GM12878 (cell line): ENCODE measurements at regions not wholly inside any gene's neighbourhood (a gene's known extent, or its start where the extent isn't known, plus 50 kb on each side); places are given as distances from the start of the nearest gene placed in this dataset.

Source experiments
- ATF7 ChIP-seq: fragments of 450-650 bp; IDR thresholded peaks from 2 replicates; pipeline ENCODE4 v1.6.1; 2016; ENCODE audit warnings: low read depth, mild to moderate bottlenecking
- CBX5 ChIP-seq: sonication (generic); IDR thresholded peaks from 2 replicates; pipeline ENCODE4 v1.6.1; 2016; ENCODE audit warnings: low read depth, moderate library complexity, mild to moderate bottlenecking, inconsistent platforms
- CEBPZ ChIP-seq: fragments of 150-350 bp; IDR thresholded peaks from 2 replicates; pipeline ENCODE4 v1.6.1; 2016; ENCODE audit warnings: low read depth, low read length
- CUX1 ChIP-seq: IDR thresholded peaks from 2 replicates; pipeline ENCODE4 v1.6.1; 2012; ENCODE audit warnings: improper control_type of control experiment, low read depth, low read length; ENCODE audit not compliant: insufficient replicate concordance
- GATAD2B ChIP-seq: fragments of 450-650 bp; conservative IDR thresholded peaks from 2 replicates; pipeline ENCODE4 v1.6.1; 2017; ENCODE audit warnings: low read depth, mild to moderate bottlenecking, moderate library complexity
- KDM1A ChIP-seq: fragments of 200-600 bp; sonication (generic); IDR thresholded peaks from 2 replicates; pipeline ENCODE4 v1.6.1; 2016; ENCODE audit warnings: borderline replicate concordance
- NFIC ChIP-seq: IDR thresholded peaks from 2 replicates; pipeline ENCODE4 v1.6.1; 2012; ENCODE audit warnings: low read depth, mild to moderate bottlenecking, inconsistent platforms, low read length, moderate library complexity
- NR2C1 ChIP-seq: fragments of 450-650 bp; IDR thresholded peaks from 2 replicates; pipeline ENCODE4 v1.6.1; 2017; ENCODE audit warnings: antibody characterized with exemption, mild to moderate bottlenecking, moderate library complexity
- RUNX3 ChIP-seq: IDR thresholded peaks from 2 replicates; pipeline ENCODE4 v1.6.1; 2012; ENCODE audit warnings: low read length, inconsistent platforms
- SPI1 ChIP-seq: IDR thresholded peaks from 2 replicates; pipeline ENCODE4 v1.6.1; 2011; ENCODE audit warnings: low read depth, mild to moderate bottlenecking, low read length, moderate library complexity, borderline replicate concordance; ENCODE audit not compliant: insufficient read depth
- STAT1 ChIP-seq: fragments of 450-650 bp; conservative IDR thresholded peaks from 2 replicates; pipeline ENCODE4 v1.6.1; 2014; ENCODE audit warnings: antibody characterized with exemption, mild to moderate bottlenecking
- YBX1 ChIP-seq: fragments of 450-650 bp; IDR thresholded peaks from 2 replicates; pipeline ENCODE4 v1.6.1; 2016; ENCODE audit warnings: antibody characterized with exemption
- TF ChIP-seq, protein P1 (sequence below): fragments of 450-650 bp; IDR thresholded peaks from 2 replicates; pipeline ENCODE4 v1.6.1; 2016; ENCODE audit warnings: mild to moderate bottlenecking
- TF ChIP-seq, protein P2 (sequence below): fragments of 150-350 bp; IDR thresholded peaks from 2 replicates; pipeline ENCODE4 v1.6.1; 2014; ENCODE audit warnings: mild to moderate bottlenecking, low read depth, low read length

- no peak for TF ChIP-seq CEBPZ
- TF ChIP-seq RUNX3 = no peak
- TF ChIP-seq SPI1 = no peak
- TF ChIP-seq GATAD2B = no peak
- TF ChIP-seq, protein P1, sequence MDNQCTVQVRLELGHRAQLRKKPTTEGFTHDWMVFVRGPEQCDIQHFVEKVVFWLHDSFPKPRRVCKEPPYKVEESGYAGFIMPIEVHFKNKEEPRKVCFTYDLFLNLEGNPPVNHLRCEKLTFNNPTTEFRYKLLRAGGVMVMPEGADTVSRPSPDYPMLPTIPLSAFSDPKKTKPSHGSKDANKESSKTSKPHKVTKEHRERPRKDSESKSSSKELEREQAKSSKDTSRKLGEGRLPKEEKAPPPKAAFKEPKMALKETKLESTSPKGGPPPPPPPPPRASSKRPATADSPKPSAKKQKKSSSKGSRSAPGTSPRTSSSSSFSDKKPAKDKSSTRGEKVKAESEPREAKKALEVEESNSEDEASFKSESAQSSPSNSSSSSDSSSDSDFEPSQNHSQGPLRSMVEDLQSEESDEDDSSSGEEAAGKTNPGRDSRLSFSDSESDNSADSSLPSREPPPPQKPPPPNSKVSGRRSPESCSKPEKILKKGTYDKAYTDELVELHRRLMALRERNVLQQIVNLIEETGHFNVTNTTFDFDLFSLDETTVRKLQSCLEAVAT = no peak
- no peak for TF ChIP-seq CUX1
- no peak for TF ChIP-seq KDM1A
- TF ChIP-seq CBX5 = no peak
- no peak for TF ChIP-seq NFIC
- TF ChIP-seq NR2C1 = no peak
- TF ChIP-seq, protein P2, sequence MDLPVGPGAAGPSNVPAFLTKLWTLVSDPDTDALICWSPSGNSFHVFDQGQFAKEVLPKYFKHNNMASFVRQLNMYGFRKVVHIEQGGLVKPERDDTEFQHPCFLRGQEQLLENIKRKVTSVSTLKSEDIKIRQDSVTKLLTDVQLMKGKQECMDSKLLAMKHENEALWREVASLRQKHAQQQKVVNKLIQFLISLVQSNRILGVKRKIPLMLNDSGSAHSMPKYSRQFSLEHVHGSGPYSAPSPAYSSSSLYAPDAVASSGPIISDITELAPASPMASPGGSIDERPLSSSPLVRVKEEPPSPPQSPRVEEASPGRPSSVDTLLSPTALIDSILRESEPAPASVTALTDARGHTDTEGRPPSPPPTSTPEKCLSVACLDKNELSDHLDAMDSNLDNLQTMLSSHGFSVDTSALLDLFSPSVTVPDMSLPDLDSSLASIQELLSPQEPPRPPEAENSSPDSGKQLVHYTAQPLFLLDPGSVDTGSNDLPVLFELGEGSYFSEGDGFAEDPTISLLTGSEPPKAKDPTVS = no peak
- TF ChIP-seq STAT1 = no peak
- TF ChIP-seq YBX1 = no peak
- TF ChIP-seq ATF7 = no peak
- TF ChIP-seq, all 136 proteins: peak for 0
Observed at GRCh38 chr6:4372866-4373265, 237.5 kb upstream of the ECI2 start (continued).
